Activated B cell treated with CpG ODN at 0.5 μM for 24 hours (primary cell): ENCODE measurements at regions not wholly inside any gene's neighbourhood (a gene's known extent, or its start where the extent isn't known, plus 50 kb on each side); places are given as distances from the start of the nearest gene placed in this dataset.
"Not testable (repeated sequence)": the region's sequence is repeated elsewhere in the genome, so short reads cannot be mapped to it uniquely, and the experiment has no call there.

Source experiments
- ATAC-seq: fragments of 200-7000 bp; cut with Tn5 transposase; one replicate; pipeline ENCODE4 v1.10.0; 2021; ENCODE audit warnings: low read depth, mild to moderate bottlenecking, moderate library complexity
- CTCF ChIA-PET: fragments of 350-600 bp; sonication (Branson Sonifier 250); formaldehyde crosslinking; loops from one replicate; lab custom pipeline; 2021; ENCODE audit warnings: antibody characterized with exemption; lab: Charles Lee
- POLR2A ChIA-PET: fragments of 350-600 bp; sonication (Branson Sonifier 250); formaldehyde crosslinking; loops from one replicate; lab custom pipeline; 2021; ENCODE audit warnings: antibody characterized with exemption; lab: Charles Lee
- DNase-seq: peaks from one replicate; pipeline ENCODE4 v3.0.0; 2022
- H3K27ac Mint-ChIP-seq: one replicate; pipeline ENCODE4 v1.8.0; 2020; ENCODE audit warnings: mixed read lengths
- H3K27me3 Mint-ChIP-seq: one replicate; pipeline ENCODE4 v1.8.0; 2021; ENCODE audit warnings: mixed read lengths
- H3K36me3 Mint-ChIP-seq: one replicate; pipeline ENCODE4 v1.8.0; 2021; ENCODE audit warnings: low read depth, mixed read lengths
- H3K4me1 Mint-ChIP-seq: one replicate; pipeline ENCODE4 v1.8.0; 2021; ENCODE audit warnings: mixed read lengths
- H3K4me3 Mint-ChIP-seq: one replicate; pipeline ENCODE4 v1.8.0; 2020; ENCODE audit warnings: mild to moderate bottlenecking, mixed read lengths
- H3K9me3 Mint-ChIP-seq: one replicate; pipeline ENCODE4 v1.8.0; 2020; ENCODE audit warnings: mixed read lengths
- intact Hi-C: fragments of 100-400 bp; cut with micrococcal nuclease; formaldehyde crosslinking; loops from one replicate; pipeline ENCODE4 v1.15.1; 2024
- TF ChIP-seq, protein P1 (sequence below): fragments of 200-600 bp; IDR thresholded peaks from one replicate; pipeline ENCODE4 v1.8.0; 2022; ENCODE audit warnings: antibody characterized with exemption, mild to moderate bottlenecking

GRCh38 chr5:174900240-174900865, 176.0 kb downstream of the MSX2 start:
- POLR2A ChIA-PET: no interaction called here
- Mint-ChIP-seq H3K9me3 (no peaks in the 10 kb centered on the region), H3K27ac (no peak overlapping the region), H3K4me3 (no peak overlapping the region), H3K27me3 (peaks cover 2% of the 10 kb centered on the region), H3K4me1 (no peaks in the 10 kb centered on the region), H3K36me3 (no peaks in the 10 kb centered on the region)
- ATAC-seq (no peak), DNase-seq (no peak)
- intact Hi-C loops: no loop called here
- TF ChIP-seq, protein P1, sequence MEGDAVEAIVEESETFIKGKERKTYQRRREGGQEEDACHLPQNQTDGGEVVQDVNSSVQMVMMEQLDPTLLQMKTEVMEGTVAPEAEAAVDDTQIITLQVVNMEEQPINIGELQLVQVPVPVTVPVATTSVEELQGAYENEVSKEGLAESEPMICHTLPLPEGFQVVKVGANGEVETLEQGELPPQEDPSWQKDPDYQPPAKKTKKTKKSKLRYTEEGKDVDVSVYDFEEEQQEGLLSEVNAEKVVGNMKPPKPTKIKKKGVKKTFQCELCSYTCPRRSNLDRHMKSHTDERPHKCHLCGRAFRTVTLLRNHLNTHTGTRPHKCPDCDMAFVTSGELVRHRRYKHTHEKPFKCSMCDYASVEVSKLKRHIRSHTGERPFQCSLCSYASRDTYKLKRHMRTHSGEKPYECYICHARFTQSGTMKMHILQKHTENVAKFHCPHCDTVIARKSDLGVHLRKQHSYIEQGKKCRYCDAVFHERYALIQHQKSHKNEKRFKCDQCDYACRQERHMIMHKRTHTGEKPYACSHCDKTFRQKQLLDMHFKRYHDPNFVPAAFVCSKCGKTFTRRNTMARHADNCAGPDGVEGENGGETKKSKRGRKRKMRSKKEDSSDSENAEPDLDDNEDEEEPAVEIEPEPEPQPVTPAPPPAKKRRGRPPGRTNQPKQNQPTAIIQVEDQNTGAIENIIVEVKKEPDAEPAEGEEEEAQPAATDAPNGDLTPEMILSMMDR: no peak
- CTCF ChIA-PET: no interaction called here

DNA sequence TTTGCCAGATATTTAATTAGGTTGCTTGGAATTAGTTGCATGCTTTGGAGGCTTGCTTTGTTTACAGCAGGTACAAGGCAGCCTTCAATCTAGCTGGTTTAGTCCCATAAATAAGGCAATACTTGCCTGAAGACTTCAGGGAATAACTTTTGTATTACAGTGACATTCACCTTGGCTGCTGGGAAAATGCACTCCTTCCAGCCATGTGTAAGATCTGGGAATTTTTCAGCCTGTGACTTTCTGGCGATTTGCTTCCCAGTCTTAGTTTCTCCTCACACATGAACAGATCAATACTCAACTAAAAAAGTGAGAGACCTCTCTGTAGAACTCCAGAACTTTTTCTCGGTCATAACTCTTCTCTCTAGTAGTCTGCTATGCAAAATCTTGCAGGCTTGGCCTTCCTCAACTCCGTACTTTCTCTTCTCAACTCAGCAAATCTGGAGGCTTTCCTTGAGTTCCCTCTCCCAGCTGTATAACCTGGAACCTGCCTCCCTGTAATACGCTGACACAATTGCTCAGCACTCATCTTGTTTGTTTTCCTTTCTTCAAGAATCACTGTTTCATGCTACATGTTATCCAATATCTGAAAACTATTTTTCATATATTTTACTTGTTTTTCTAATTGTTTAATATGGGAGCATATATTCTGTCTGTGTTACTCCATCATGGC, 173.0 kb downstream of the MSX2 start:
- no peaks in the 10 kb centered on the region for H3K27me3 Mint-ChIP-seq
- TF ChIP-seq, protein P1: no peak
- ChIA-PET POLR2A (no interaction called here), CTCF (no interaction called here)
- DNase-seq: no peak
- no peaks in the 10 kb centered on the region for H3K4me1 Mint-ChIP-seq
- H3K9me3 Mint-ChIP-seq: peaks cover under 1% of the 10 kb centered on the region
- H3K36me3 Mint-ChIP-seq: no peaks in the 10 kb centered on the region
- no peak overlapping the region for H3K27ac Mint-ChIP-seq
- intact Hi-C loops: no loop called here
- no peak overlapping the region for H3K4me3 Mint-ChIP-seq
- ATAC-seq: no peak

DNA sequence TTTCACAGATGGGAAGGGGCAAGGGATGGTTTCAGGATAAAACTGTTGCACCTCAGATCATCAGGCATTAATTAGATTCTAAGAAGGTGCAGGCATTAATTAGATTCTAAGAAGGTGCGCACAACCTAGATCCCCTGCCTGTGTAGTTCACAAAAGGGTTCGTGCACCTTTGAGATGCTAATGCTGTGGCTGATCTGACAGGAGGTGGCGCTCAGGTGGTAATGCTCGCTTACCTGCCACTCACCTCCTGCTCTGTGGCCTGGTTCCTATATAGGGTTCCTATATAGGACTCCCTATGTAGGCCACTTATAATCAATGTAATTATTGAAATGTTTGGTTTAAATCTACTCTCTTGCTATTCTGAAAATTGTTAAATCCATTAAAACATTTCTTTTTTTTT, 171.0 kb downstream of the MSX2 start:
- intact Hi-C loops: no loop called here
- CTCF ChIA-PET: no interaction called here
- no peak for DNase-seq
- H3K36me3 Mint-ChIP-seq: no peaks in the 10 kb centered on the region
- H3K27me3 Mint-ChIP-seq: no peaks in the 10 kb centered on the region
- H3K4me3 Mint-ChIP-seq: no peak overlapping the region
- peaks cover 2% of the 10 kb centered on the region for H3K9me3 Mint-ChIP-seq
- H3K4me1 Mint-ChIP-seq: no peaks in the 10 kb centered on the region
- POLR2A ChIA-PET: no interaction called here
- TF ChIP-seq, protein P1: no peak
- no peak overlapping the region for H3K27ac Mint-ChIP-seq
- no peak for ATAC-seq

GRCh38 chr5:174892742-174893141, 168.4 kb downstream of the MSX2 start:
- POLR2A ChIA-PET: no interaction called here
- ATAC-seq: no peak
- no peak for DNase-seq
- Mint-ChIP-seq H3K4me1 (no peaks in the 10 kb centered on the region), H3K4me3 (no peak overlapping the region), H3K27me3 (no peaks in the 10 kb centered on the region), H3K27ac (no peak overlapping the region), H3K36me3 (no peaks in the 10 kb centered on the region), H3K9me3 (peaks cover 2% of the 10 kb centered on the region)
- TF ChIP-seq, protein P1: no peak
- CTCF ChIA-PET: no interaction called here
- intact Hi-C loops: no loop called here

GRCh38 chr5:174880412-174881200, 156.2 kb downstream of the MSX2 start:
- H3K4me1 Mint-ChIP-seq, intact Hi-C loops: not testable (repeated sequence)

More at GRCh38 chr5:174880412-174881200, 156.2 kb downstream of the MSX2 start:
- DNase-seq, CTCF ChIA-PET, H3K4me3 Mint-ChIP-seq, POLR2A ChIA-PET, ATAC-seq, H3K36me3 Mint-ChIP-seq, H3K9me3 Mint-ChIP-seq, H3K27me3 Mint-ChIP-seq, H3K27ac Mint-ChIP-seq: not testable (repeated sequence)
